ENCODE measurements at regions not wholly inside any gene's neighbourhood (a gene's known extent, or its start where the extent isn't known, plus 50 kb on each side); places are given as distances from the start of the nearest gene placed in this dataset.
"Not testable (repeated sequence)": the region's sequence is repeated elsewhere in the genome, so short reads cannot be mapped to it uniquely, and the experiment has no call there.

DNA sequence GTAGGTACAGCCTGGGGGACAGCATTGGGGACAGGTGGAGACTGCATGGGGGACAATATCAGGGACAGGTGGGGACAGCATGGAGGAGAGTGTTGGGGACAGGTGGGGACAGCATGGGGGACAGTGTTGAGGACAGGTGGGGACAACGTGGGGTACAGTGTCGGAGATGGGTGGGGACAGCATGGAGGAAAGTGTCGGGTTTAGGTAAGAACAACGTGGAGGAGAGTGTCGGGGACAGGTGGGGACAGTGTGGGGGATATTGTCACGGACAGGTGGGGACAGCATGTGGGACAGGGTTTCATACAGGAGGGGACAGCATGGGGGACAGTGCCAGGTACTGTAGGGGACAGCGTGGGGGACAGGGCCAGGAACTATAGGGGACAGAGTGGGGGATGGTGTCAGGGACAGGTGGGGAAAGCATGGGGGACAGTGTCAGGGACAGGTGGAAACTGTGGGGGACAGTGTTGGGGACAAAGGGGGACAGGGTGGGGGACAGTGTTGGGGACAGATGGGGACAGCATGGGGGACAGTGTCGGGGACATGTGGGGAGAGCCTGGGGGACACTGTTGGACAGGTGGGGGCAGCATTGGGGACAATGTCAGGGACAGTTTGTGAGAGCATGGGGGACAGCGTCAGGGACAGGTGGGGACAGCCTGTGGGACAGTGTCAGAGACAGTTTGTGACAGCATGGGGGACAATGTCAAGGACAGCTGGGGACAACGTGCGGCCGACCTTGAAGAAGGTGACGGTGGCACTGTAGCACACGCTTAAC lies 213.1 kb downstream of the TMEM121 start:
- Histone ChIP-seq H3K4me1 (ENCODE audit: insufficient read depth, low read length) (no peaks in the 10 kb centered on the region), H3K9me3 (ENCODE audit: low read length) (no peaks in the 10 kb centered on the region), H2AFZ (ENCODE audit: low read length) (no peak overlapping the region), H3K79me2 (ENCODE audit: low read length) (no peaks in the 10 kb centered on the region), H3K4me2 (ENCODE audit: low read length) (no peak overlapping the region), H3K4me3 (ENCODE audit: low read length) (no peak overlapping the region), H3K9ac (ENCODE audit: low read length) (no peak overlapping the region), H3K9me2 (replicated peaks; ENCODE audit: low read length) (no peaks in the 10 kb centered on the region), H3F3A (ENCODE audit: low read length, unreplicated experiment) (no peaks in the 10 kb centered on the region), H3K27me3 (ENCODE audit: low read length) (no peaks in the 10 kb centered on the region), H3K36me3 (ENCODE audit: low read depth, low read length) (no peaks in the 10 kb centered on the region), H4K20me1 (ENCODE audit: low read length) (no peaks in the 10 kb centered on the region), H3K27ac (ENCODE audit: low read length) (no peak overlapping the region)
- ChIA-PET POLR2A (ENCODE audit: unreplicated experiment) (no interaction called here), CTCF (no interaction called here)
- BruUV-seq (replicated peaks): no TSS peak
- ATAC-seq: no peak
- intact Hi-C loops (cut with micrococcal nuclease): no loop called here
- DNase-seq: no peak
- TF ChIP-seq EZH2 (IDR thresholded peaks at IDR 0.05; ENCODE audit: low read length, unreplicated experiment) (no peak), EZH2phosphoT487 (IDR thresholded peaks at IDR 0.05; ENCODE audit: borderline replicate concordance, low read length) (no peak)
- TF ChIP-seq, protein P1, sequence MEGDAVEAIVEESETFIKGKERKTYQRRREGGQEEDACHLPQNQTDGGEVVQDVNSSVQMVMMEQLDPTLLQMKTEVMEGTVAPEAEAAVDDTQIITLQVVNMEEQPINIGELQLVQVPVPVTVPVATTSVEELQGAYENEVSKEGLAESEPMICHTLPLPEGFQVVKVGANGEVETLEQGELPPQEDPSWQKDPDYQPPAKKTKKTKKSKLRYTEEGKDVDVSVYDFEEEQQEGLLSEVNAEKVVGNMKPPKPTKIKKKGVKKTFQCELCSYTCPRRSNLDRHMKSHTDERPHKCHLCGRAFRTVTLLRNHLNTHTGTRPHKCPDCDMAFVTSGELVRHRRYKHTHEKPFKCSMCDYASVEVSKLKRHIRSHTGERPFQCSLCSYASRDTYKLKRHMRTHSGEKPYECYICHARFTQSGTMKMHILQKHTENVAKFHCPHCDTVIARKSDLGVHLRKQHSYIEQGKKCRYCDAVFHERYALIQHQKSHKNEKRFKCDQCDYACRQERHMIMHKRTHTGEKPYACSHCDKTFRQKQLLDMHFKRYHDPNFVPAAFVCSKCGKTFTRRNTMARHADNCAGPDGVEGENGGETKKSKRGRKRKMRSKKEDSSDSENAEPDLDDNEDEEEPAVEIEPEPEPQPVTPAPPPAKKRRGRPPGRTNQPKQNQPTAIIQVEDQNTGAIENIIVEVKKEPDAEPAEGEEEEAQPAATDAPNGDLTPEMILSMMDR (conservative IDR thresholded peaks at IDR 0.05; ENCODE audit: low read depth, low read length): no peak

DNA sequence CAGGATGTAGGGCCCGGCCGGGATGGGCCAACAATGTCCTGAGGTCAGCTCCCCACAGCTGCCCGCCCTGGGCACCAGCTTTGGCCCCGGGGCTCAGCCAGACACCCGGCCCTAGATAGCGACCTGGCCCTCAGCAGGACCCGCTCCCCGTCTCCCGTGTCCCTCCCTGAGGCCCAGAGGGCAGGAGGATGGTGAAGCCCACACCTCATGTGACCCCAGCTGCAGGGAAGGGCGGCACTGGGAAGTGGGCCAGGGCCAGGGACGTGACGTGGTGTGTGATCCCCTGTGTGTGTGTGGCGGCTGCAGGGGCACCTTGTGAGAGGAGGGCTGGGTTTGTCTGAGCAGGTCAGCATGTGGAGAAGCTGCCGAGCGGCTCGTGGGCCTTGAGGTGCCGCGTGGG lies 213.9 kb downstream of the TMEM121 start:
- ATAC-seq; BruUV-seq (replicated peaks): not testable (repeated sequence)

DNA sequence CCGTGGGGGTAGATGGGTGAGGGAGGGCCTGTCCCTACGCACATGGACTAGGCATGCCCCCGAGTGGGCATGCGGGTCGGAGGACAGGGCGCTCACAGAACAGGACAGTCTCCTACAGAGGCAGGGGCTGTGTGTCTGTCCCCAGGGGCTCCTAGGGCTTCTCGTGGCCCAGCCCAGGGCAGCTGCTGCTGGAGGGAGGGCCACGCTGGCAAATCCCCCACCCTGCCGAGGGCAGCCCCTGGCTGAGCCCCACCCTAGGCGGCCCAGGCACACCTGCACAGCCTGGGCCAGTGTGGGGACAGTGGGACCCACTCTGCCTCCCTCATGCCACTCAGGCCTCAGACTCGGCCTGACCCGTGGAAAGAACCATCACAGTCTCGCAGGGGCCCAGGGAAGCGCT lies 214.6 kb downstream of the TMEM121 start:
- DNase-seq; H3K79me2 ChIP-seq (ENCODE audit: low read length); intact Hi-C loops (cut with micrococcal nuclease); H3K27me3 ChIP-seq (ENCODE audit: low read length); H3K4me3 ChIP-seq (ENCODE audit: low read length); POLR2A ChIA-PET (ENCODE audit: unreplicated experiment); H3K9ac ChIP-seq (ENCODE audit: low read length); H4K20me1 ChIP-seq (ENCODE audit: low read length); H3K27ac ChIP-seq (ENCODE audit: low read length); H3K9me3 ChIP-seq (ENCODE audit: low read length); H3K9me2 ChIP-seq (replicated peaks; ENCODE audit: low read length); ATAC-seq; H3K36me3 ChIP-seq (ENCODE audit: low read depth, low read length); H3K4me2 ChIP-seq (ENCODE audit: low read length); CTCF ChIA-PET; H2AFZ ChIP-seq (ENCODE audit: low read length); H3F3A ChIP-seq (ENCODE audit: low read length, unreplicated experiment); BruUV-seq (replicated peaks); H3K4me1 ChIP-seq (ENCODE audit: insufficient read depth, low read length): not testable (repeated sequence)

More for the DNA sequence above, 213.9 kb downstream of the TMEM121 start:
- H3K27me3 ChIP-seq (ENCODE audit: low read length); H3K9me2 ChIP-seq (replicated peaks; ENCODE audit: low read length); H3K9me3 ChIP-seq (ENCODE audit: low read length); H3K27ac ChIP-seq (ENCODE audit: low read length); DNase-seq; H3K4me2 ChIP-seq (ENCODE audit: low read length); H3K79me2 ChIP-seq (ENCODE audit: low read length); H3K4me1 ChIP-seq (ENCODE audit: insufficient read depth, low read length); H2AFZ ChIP-seq (ENCODE audit: low read length); H3F3A ChIP-seq (ENCODE audit: low read length, unreplicated experiment); H4K20me1 ChIP-seq (ENCODE audit: low read length); POLR2A ChIA-PET (ENCODE audit: unreplicated experiment); H3K4me3 ChIP-seq (ENCODE audit: low read length); H3K36me3 ChIP-seq (ENCODE audit: low read depth, low read length); CTCF ChIA-PET; intact Hi-C loops (cut with micrococcal nuclease); H3K9ac ChIP-seq (ENCODE audit: low read length): not testable (repeated sequence)

DNA sequence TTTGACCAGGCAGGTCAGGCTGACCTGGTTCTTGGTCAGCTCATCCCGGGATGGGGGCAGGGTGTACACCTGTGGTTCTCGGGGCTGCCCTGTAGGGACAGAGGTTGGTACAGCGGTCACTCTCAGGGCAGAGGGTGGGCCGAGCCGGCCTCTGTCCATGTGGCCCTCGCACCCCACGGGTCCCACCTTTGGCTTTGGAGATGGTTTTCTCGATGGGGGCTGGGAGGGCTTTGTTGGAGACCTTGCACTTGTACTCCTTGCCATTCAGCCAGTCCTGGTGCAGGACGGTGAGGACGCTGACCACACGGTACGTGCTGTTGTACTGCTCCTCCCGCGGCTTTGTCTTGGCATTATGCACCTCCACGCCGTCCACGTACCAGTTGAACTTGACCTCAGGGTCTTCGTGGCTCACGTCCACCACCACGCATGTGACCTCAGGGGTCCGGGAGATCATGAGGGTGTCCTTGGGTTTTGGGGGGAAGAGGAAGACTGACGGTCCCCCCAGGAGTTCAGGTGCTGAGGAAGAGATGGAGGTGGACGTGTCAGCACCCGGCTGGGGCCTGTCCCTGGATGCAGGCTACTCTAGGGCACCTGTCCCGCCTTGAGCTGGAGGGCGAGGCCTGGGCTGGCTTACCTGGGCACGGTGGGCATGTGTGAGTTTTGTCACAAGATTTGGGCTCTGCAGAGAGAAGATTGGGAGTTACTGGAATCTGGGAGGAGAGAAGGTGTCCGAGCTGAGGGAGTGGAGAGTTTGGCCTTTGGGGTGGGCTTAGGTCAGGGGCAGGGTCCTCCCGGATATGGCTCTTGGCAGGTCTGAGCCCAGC lies 215.5 kb downstream of the TMEM121 start:
- H2AFZ ChIP-seq (ENCODE audit: low read length); H3K79me2 ChIP-seq (ENCODE audit: low read length); intact Hi-C loops (cut with micrococcal nuclease); H4K20me1 ChIP-seq (ENCODE audit: low read length); H3K9me3 ChIP-seq (ENCODE audit: low read length); DNase-seq; H3K9me2 ChIP-seq (replicated peaks; ENCODE audit: low read length); H3K4me3 ChIP-seq (ENCODE audit: low read length); H3K4me2 ChIP-seq (ENCODE audit: low read length); H3K4me1 ChIP-seq (ENCODE audit: insufficient read depth, low read length); BruUV-seq (replicated peaks); H3K9ac ChIP-seq (ENCODE audit: low read length); CTCF ChIA-PET; H3K27ac ChIP-seq (ENCODE audit: low read length); ATAC-seq; POLR2A ChIA-PET (ENCODE audit: unreplicated experiment); H3K27me3 ChIP-seq (ENCODE audit: low read length); H3F3A ChIP-seq (ENCODE audit: low read length, unreplicated experiment); H3K36me3 ChIP-seq (ENCODE audit: low read depth, low read length): not testable (repeated sequence)
